ENCODE measurements at regions not wholly inside any gene's neighbourhood (a gene's known extent, or its start where the extent isn't known, plus 50 kb on each side); places are given as distances from the start of the nearest gene placed in this dataset.

GRCh38 chr20:29740951-29741593 lies 1516.4 kb upstream of the DEFB115 start:
- no peak for TF ChIP-seq CTCF (IDR thresholded peaks at IDR 0.05; ENCODE audit: insufficient read depth, low read length, poor library complexity, severe bottlenecking)
- no peak for TF ChIP-seq EZH2phosphoT487 (conservative IDR thresholded peaks at IDR 0.05; ENCODE audit: low read length)

All from SU-DHL-6 (cell line).